Liver (tissue), 3 donors: ENCODE measurements at regions not wholly inside any gene's neighbourhood (a gene's known extent, or its start where the extent isn't known, plus 50 kb on each side); places are given as distances from the start of the nearest gene placed in this dataset.

Experiments
- ATF3 ChIP-seq: IDR thresholded peaks from 2 replicates; pipeline ENCODE4 v1.6.1; 2016; ENCODE audit warnings: antibody characterized with exemption
- CTCF ChIP-seq: fragments of 150-350 bp; IDR thresholded peaks from 2 replicates; pipeline ENCODE4 v1.5.1; 2017; ENCODE audit warnings: improper control_type of control experiment, low read depth, low read length; ENCODE audit not compliant: missing input control
- REST ChIP-seq: IDR thresholded peaks from 2 replicates; pipeline ENCODE4 v1.6.1; 2016; ENCODE audit warnings: antibody characterized with exemption, mild to moderate bottlenecking
- SP1 ChIP-seq: IDR thresholded peaks from 2 replicates; pipeline ENCODE4 v1.6.1; 2018; ENCODE audit warnings: antibody characterized with exemption, mild to moderate bottlenecking
- YY1 ChIP-seq: IDR thresholded peaks from 2 replicates; pipeline ENCODE4 v1.6.1; 2016; ENCODE audit warnings: antibody characterized with exemption, mild to moderate bottlenecking
- donor health status: healthy.
- donor health status: healthy.

GRCh38 chr7:52771177-52771576, 264.3 kb upstream of the POM121L12 start:
- TF ChIP-seq REST (no peak), CTCF (no peak), SP1 (no peak), YY1 (no peak), ATF3 (no peak)
